Colonic mucosa (tissue), 4 donors: ENCODE measurements at regions not wholly inside any gene's neighbourhood (a gene's known extent, or its start where the extent isn't known, plus 50 kb on each side); places are given as distances from the start of the nearest gene placed in this dataset.

Source experiments
- DNase-seq: peaks from one replicate; pipeline ENCODE4 v3.0.0-alpha.2; 2020
- H3K27ac ChIP-seq: fragments of 200-600 bp; one replicate; pipeline ENCODE4 v1.8.0; 2021
- H3K27me3 ChIP-seq: fragments of 200-600 bp; one replicate; pipeline ENCODE4 v1.8.0; 2021
- H3K36me3 ChIP-seq: fragments of 200-600 bp; one replicate; pipeline ENCODE4 v1.8.0; 2021
- H3K4me1 ChIP-seq: fragments of 200-600 bp; one replicate; pipeline ENCODE4 v1.8.0; 2021; ENCODE audit warnings: mild to moderate bottlenecking
- H3K4me3 ChIP-seq: fragments of 200-600 bp; one replicate; pipeline ENCODE4 v1.8.0; 2021
- H3K9ac ChIP-seq, 2 donors: one replicate each; pipeline ENCODE4 v1.7.0; 2013; ENCODE audit warnings: control low read depth in 2 of 2, low read depth in 2 of 2, low read length in 2 of 2
- H3K9me3 ChIP-seq: fragments of 200-600 bp; one replicate; pipeline ENCODE4 v1.8.0; 2021
- intact Hi-C: fragments of 100-400 bp; cut with DNase I; formaldehyde crosslinking; loops from one replicate; pipeline ENCODE4 v1.14.1; 2022
- TF ChIP-seq, protein P1 (sequence below): fragments of 200-600 bp; IDR thresholded peaks from one replicate; pipeline ENCODE4 v1.8.0; 2022; ENCODE audit warnings: antibody characterized with exemption, mild to moderate bottlenecking
- donor health status: healthy.
- donor health status: DM: no; HTN: no; CAD: no.
- donor health status: DM: no; HTN: no; CAD: no.

DNA sequence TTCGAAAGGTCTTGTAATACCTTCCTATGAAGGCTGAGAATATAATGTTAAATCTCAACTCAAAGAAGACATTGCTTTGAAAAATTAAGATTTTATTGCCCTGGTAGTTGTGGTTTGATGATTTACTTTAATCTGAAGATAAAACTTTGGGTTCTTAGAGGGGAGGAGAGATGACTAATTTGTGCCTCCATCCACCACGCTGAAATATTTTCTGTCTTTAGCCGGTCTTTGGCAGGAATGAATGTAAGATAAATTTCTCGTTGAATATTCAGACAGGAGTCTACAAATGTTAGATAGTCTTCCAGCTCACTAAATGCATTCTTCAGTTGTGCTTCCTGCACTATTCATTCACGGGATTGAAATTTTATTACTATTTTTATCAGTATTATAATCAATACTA is 844.3 kb upstream of the NR2F2 start:
- Histone ChIP-seq H3K36me3 (no peaks in the 10 kb centered on the region), H3K9me3 (no peaks in the 10 kb centered on the region), H3K27ac (no peak overlapping the region), H3K27me3 (no peaks in the 10 kb centered on the region), H3K9ac (no peak overlapping the region), H3K4me3 (no peak overlapping the region), H3K4me1 (no peaks in the 10 kb centered on the region)
- TF ChIP-seq, protein P1, sequence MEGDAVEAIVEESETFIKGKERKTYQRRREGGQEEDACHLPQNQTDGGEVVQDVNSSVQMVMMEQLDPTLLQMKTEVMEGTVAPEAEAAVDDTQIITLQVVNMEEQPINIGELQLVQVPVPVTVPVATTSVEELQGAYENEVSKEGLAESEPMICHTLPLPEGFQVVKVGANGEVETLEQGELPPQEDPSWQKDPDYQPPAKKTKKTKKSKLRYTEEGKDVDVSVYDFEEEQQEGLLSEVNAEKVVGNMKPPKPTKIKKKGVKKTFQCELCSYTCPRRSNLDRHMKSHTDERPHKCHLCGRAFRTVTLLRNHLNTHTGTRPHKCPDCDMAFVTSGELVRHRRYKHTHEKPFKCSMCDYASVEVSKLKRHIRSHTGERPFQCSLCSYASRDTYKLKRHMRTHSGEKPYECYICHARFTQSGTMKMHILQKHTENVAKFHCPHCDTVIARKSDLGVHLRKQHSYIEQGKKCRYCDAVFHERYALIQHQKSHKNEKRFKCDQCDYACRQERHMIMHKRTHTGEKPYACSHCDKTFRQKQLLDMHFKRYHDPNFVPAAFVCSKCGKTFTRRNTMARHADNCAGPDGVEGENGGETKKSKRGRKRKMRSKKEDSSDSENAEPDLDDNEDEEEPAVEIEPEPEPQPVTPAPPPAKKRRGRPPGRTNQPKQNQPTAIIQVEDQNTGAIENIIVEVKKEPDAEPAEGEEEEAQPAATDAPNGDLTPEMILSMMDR = no peak
- intact Hi-C loops = no loop called here
- DNase-seq = no peak

DNA sequence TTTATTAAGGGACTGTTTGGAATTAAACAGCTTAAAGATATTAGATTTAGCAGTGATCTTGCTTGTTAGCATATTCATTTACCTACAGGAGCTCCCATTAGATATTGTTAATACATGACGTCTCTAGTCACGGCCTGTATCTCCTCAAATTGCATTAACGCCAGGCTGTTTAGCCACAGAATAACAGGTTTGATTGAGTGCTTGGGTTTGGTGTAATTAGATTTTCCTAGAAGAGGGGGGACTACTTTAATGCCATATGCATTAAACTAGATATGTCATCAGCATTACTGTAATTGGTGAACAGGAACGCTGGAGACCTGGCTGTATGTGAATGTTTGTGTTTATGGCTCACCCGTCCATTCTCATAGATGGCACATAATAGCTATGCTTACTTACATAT is 841.4 kb upstream of the NR2F2 start:
- intact Hi-C loops = no loop called here
- Histone ChIP-seq H3K9me3 (no peaks in the 10 kb centered on the region), H3K27ac (no peak overlapping the region), H3K4me3 (no peak overlapping the region), H3K27me3 (no peaks in the 10 kb centered on the region), H3K36me3 (no peaks in the 10 kb centered on the region), H3K9ac (no peak overlapping the region), H3K4me1 (no peaks in the 10 kb centered on the region)
- no peak for DNase-seq
- TF ChIP-seq, protein P1 = no peak

DNA sequence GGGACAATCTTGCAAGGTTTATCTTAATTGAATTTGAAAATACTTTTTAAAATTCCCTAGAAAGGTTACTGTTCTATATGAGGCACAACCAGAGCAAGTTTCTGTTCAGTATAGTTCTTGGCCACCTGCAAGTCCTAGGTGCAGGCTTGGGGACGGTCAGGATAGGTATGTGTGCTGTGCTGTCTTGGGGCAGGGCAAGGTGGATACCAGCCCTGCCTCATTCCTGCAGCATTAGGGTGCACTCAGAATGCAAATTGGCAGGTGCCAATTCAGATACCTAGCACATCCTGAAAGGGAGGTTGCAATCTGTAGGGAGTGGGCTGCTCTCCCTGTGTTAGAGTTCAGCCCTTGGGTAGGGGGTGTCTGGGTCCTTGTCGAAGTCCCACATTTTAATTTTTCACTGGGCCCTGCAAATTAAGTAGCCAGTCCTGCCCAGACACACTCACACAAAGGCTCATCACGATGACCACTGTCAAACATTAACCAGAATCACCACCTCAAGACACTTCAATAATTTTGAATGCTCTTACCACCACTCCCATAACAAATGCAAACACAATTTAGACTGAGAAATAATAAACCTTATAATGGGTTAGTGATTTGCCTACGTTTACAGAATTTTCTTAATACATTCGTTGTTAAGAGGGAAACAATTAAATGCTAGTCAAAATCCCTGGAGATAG is 838.0 kb upstream of the NR2F2 start:
- H3K4me3 ChIP-seq = no peak overlapping the region
- no peaks in the 10 kb centered on the region for H3K9me3 ChIP-seq
- no peak overlapping the region for H3K9ac ChIP-seq
- no peaks in the 10 kb centered on the region for H3K27me3 ChIP-seq
- TF ChIP-seq, protein P1 = no peak
- no peaks in the 10 kb centered on the region for H3K36me3 ChIP-seq
- DNase-seq = no peak
- H3K4me1 ChIP-seq = no peaks in the 10 kb centered on the region
- no peak overlapping the region for H3K27ac ChIP-seq
- intact Hi-C loops = no loop called here

DNA sequence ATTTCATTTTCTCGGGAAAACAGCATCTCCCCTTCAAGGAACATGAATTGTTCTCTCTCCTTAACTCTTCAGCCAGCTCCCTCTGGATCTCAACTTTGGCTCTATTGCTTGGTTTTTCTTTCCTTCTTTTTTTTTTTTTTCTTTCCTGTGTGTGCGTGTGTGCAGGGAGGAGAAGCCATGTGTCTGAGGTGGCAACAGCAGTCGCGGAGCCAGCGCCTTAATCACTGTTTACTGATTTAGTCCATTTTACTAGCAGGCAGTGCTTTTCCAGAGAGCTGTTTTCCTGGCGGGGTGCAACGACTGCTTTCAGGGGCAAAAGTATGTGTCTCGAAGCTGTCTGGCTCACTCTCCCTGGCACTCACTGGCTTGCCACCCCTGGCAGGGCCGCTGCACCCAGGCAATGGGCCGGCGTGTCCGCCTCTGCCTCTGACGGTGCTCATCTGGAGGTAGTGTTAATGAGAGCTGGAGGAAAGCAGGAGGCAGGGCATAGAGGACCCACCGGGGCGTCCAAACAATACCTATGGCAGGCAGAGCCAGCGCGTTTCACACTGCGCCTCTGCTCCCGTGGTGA is 835.4 kb upstream of the NR2F2 start:
- H3K9ac ChIP-seq = no peak overlapping the region
- no peak overlapping the region for H3K4me3 ChIP-seq
- TF ChIP-seq, protein P1 = no peak
- DNase-seq = no peak
- H3K9me3 ChIP-seq = no peaks in the 10 kb centered on the region
- H3K4me1 ChIP-seq = no peaks in the 10 kb centered on the region
- no peaks in the 10 kb centered on the region for H3K36me3 ChIP-seq
- intact Hi-C loops = no loop called here
- no peak overlapping the region for H3K27ac ChIP-seq
- no peaks in the 10 kb centered on the region for H3K27me3 ChIP-seq

DNA sequence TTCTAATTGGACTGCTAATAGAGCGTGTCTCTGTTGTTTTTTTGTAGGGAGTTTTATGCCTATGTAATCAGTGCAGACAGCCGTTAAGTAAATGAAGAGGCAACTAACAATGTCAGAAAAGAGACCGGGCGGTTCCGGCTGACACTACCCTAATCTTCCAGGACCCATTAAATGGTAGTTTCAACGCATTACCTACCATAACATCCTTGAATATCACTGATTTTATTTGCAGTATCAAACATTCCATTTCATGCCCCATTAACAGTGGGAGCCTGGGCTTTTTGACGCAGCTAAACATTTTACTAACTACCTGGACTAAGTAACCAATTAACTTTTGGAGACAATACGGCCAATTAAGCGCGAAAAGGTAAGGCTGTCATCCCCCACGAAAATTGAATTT is 832.9 kb upstream of the NR2F2 start:
- H3K36me3 ChIP-seq = no peaks in the 10 kb centered on the region
- H3K4me1 ChIP-seq = no peaks in the 10 kb centered on the region
- H3K4me3 ChIP-seq = no peak overlapping the region
- H3K27me3 ChIP-seq = no peaks in the 10 kb centered on the region
- intact Hi-C loops = no loop called here
- TF ChIP-seq, protein P1 = no peak
- H3K27ac ChIP-seq = no peak overlapping the region
- no peak for DNase-seq
- no peak overlapping the region for H3K9ac ChIP-seq
- H3K9me3 ChIP-seq = no peaks in the 10 kb centered on the region
